ENCODE measurements at regions not wholly inside any gene's neighbourhood (a gene's known extent, or its start where the extent isn't known, plus 50 kb on each side); places are given as distances from the start of the nearest gene placed in this dataset.
A peak's percentile ranks its signal among the peaks of the same experiment; 100 is the strongest.

- no peak for TF ChIP-seq CTCF (IDR thresholded peaks at IDR 0.05)
- ATAC-seq (no peak), DNase-seq (no peak)
- Histone ChIP-seq H3K36me3 (no peaks in the 10 kb centered on the region), H3K4me1 (peaks cover 9% of the 10 kb centered on the region), H3K27ac (no peak overlapping the region), H3K4me3 (no peak overlapping the region), H3K9me3 (no peaks in the 10 kb centered on the region), H3K27me3 (ENCODE audit: low read depth) (no peaks in the 10 kb centered on the region)
- intact Hi-C loops (cut with DNase I): no loop called here
These were observed 60.8 kb upstream of the TANC2 start for GRCh38 chr17:62905233-62905632.

- H3K27me3 ChIP-seq (ENCODE audit: low read depth): no peaks in the 10 kb centered on the region
- H3K4me3 ChIP-seq: no peak overlapping the region
- intact Hi-C loops (cut with DNase I): no loop called here
- H3K9me3 ChIP-seq: no peaks in the 10 kb centered on the region
- no peak for DNase-seq
- H3K36me3 ChIP-seq: no peaks in the 10 kb centered on the region
- no peak overlapping the region for H3K27ac ChIP-seq
- TF ChIP-seq CTCF (IDR thresholded peaks at IDR 0.05): no peak
- ATAC-seq: no peak
- H3K4me1 ChIP-seq: peaks cover 16% of the 10 kb centered on the region
These were observed 63.4 kb upstream of the TANC2 start for GRCh38 chr17:62902531-62903220.

- H3K4me1 ChIP-seq: peaks cover 19% of the 10 kb centered on the region
- no peak for DNase-seq
- H3K27me3 ChIP-seq (ENCODE audit: low read depth): no peaks in the 10 kb centered on the region
- TF ChIP-seq CTCF (IDR thresholded peaks at IDR 0.05): no peak
- no peak overlapping the region for H3K27ac ChIP-seq
- H3K4me3 ChIP-seq: no peak overlapping the region
- H3K36me3 ChIP-seq: no peaks in the 10 kb centered on the region
- H3K9me3 ChIP-seq: no peaks in the 10 kb centered on the region
- no peak for ATAC-seq
- intact Hi-C loops (cut with DNase I): no loop called here
These were observed 64.5 kb upstream of the TANC2 start for GRCh38 chr17:62901544-62901943.

GRCh38 chr17:62900096-62900495, 65.9 kb upstream of the TANC2 start:
- ATAC-seq (no peak), DNase-seq (no peak)
- H3K4me1 ChIP-seq: peaks cover 27% of the 10 kb centered on the region
- intact Hi-C loops (cut with DNase I): no loop called here
- no peak for TF ChIP-seq CTCF (IDR thresholded peaks at IDR 0.05)
- H3K4me3 ChIP-seq: no peak overlapping the region
- H3K27me3 ChIP-seq (ENCODE audit: low read depth): no peaks in the 10 kb centered on the region
- H3K36me3 ChIP-seq: no peaks in the 10 kb centered on the region
- H3K9me3 ChIP-seq: no peaks in the 10 kb centered on the region
- H3K27ac ChIP-seq: no peak overlapping the region

- Histone ChIP-seq H3K27me3 (ENCODE audit: low read depth) (no peaks in the 10 kb centered on the region), H3K4me3 (no peak overlapping the region), H3K4me1 (peaks cover 28% of the 10 kb centered on the region), H3K27ac (peak overlapping the region; percentile 8), H3K9me3 (no peaks in the 10 kb centered on the region), H3K36me3 (no peaks in the 10 kb centered on the region)
- DNase-seq: peak; percentile 79
- no peak for TF ChIP-seq CTCF (IDR thresholded peaks at IDR 0.05)
- intact Hi-C loops (cut with DNase I): no loop called here
- ATAC-seq: peak; percentile 67 to 91
These were observed 66.7 kb upstream of the TANC2 start for GRCh38 chr17:62899361-62899760.

Data from lower lobe of right lung (tissue), 2 donors.